HTR-8/SVneo (cell line): ENCODE measurements at regions not wholly inside any gene's neighbourhood (a gene's known extent, or its start where the extent isn't known, plus 50 kb on each side); places are given as distances from the start of the nearest gene placed in this dataset.
A peak's percentile ranks its signal among the peaks of the same experiment; 100 is the strongest.

ENCODE experiments used
- DNase-seq: peaks from one replicate; pipeline ENCODE4 v3.0.0; 2011; ENCODE audit warnings: low spot score, mixed read lengths; ENCODE audit not compliant: insufficient read length
- FAIRE-seq: peaks from 2 replicates; lab custom pipeline; 2011; peaks lifted over from hg19 to GRCh38; lab: Jason Lieb, UNC

DNA sequence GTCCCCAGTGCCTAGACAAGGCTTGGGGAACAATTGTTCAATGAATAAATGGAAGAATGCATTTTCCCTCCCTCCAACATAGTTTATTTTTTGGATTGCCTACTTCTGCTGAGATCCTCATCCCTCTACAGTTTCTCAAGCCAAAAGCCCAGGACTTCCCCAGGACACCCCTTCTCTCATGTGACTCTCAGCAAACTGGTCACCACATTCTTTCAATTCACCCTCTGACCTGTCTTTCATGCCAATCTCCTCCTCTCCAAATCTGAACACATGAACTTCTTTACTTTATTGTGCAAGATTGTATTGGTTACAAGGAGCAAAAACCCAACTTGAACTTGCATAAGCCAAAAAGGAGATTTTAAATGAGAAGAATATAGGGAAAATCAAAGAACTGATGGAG, 103.2 kb upstream of the JUN start:
- DNase-seq (no peak), FAIRE-seq (no peak)

DNA sequence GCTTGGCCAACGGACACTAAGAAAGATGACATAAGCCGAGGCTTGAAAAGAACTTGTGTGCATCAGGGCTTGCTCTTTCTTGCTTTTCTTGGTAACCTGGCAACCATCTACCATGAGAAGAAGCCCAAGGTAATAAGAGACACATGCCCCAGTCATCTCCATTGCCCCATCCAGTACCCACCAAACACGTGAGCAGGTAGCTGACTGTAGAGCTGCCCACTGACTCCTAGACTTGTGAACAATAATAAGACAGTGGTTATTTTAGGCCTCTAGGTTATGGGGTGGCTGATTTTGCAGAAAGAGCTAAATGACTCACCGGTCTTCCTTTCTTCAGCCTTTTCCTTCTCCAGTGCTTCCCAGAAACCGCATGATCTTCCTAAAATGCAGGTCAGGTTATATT, 105.0 kb upstream of the JUN start:
- DNase-seq (no peak), FAIRE-seq (no peak)

- FAIRE-seq = no peak
These were observed 106.3 kb upstream of the JUN start for GRCh38 chr1:58890113-58890512.

DNA sequence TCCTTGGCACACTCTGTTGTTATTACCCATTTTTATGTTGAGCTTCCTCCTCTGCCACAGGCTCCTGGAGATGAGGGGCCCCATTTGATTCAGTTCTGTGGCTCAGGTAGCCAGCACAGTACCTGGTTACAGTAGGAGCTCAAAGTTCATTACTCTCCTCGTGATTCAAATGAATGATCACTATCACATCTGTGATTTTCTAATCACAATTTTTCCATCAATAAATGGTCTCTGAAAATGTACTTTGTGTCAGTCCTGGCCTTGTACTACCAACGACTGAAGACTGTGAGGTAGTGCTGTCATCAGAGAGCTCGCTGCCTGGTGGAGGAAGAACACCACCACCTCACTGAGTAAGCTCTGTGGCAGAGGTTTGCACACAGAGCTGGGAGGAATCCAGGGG, 106.8 kb upstream of the JUN start:
- DNase-seq = no peak
- FAIRE-seq = no peak

More at GRCh38 chr1:58890113-58890512, 106.3 kb upstream of the JUN start:
- DNase-seq = no peak

DNA sequence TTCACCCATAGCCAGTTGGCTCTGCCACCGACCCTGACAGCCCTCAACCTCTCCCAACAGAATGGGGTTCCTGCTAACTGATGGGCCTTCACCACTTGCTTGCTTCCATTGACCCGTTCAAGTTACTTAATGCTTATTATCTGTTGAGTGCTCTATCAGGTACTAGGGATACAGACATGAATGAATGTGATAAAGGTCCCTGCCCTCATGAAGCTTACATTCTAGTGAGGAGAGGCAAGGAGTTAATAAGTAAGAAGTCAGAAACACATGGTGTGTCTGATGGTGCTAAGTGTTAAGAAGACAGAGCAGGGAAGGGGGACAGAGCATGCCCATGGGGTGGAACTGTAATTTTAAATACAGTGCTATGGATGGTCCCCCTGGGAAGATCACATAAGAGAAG, 107.5 kb upstream of the JUN start:
- no peak for FAIRE-seq

DNA sequence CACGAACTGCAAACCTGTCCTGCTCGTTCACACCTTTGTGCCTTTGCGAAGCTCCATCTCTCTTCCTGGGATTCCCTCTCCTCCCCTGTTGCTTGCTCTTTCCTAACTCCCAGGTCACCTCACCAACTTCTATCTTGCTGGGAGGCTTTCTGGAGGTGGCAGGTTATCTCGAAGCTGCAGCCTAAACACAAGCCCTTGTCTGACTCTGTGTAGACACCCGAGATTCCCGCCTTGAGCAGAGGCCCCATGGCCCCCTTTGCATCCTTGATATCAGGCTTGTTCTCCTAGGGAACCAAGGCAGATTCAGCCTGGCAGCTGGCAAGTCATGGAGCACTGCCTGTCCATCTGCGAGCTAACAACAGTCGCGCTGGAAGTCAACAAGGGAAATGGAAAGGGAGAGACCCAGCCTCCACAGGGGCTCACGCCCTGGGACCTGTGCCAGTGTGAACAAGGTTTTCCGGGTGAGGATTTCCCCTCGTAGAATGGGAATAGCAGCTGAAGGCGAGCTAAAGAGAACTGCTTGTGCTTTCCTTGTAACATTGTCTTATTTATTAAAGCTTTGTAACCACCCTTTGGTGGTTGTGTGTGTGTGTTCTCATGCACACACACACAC, 109.5 kb upstream of the JUN start:
- no peak for FAIRE-seq
- no peak for DNase-seq

More for the DNA sequence above, 107.5 kb upstream of the JUN start:
- no peak for DNase-seq

GRCh38 chr1:58895082-58895481, 111.2 kb upstream of the JUN start:
- DNase-seq = no peak
- no peak for FAIRE-seq

DNA sequence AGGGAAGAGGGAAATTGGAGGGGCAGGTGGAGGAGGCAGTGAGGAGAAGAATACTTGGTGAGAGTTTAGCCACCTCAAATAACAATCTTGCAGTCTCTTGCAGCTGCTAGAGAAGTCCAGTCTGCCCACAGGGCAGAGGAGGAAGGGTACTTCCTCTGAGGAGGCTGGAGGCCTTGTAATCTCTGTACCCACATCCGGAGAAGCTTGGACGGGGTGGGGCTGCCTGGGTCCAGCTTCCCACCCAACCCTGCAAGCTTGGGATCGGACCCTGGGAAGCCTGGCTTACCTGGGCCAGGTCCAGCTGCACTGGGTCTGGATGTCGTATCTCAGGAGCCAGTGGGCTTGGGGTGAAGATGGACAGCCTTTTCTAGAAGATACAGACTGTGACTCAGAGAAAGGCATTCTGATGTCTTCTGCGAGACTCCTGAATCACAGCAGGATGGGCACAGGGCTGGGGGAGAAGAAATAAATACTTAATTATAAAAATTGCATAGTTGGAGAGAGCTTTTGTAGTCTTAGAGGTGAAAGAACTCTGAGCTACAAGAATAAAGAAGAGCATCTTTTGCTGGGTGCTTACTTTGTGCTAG, 111.8 kb upstream of the JUN start:
- FAIRE-seq (no peak), DNase-seq (no peak)

- DNase-seq (no peak), FAIRE-seq (no peak)
These were observed 112.7 kb upstream of the JUN start for GRCh38 chr1:58896246-58897183.

GRCh38 chr1:58898739-58899586, 115.1 kb upstream of the JUN start:
- DNase-seq (no peak), FAIRE-seq (no peak)

- DNase-seq = no peak
- no peak for FAIRE-seq
These were observed 115.9 kb upstream of the JUN start for GRCh38 chr1:58899587-58900271.

DNA sequence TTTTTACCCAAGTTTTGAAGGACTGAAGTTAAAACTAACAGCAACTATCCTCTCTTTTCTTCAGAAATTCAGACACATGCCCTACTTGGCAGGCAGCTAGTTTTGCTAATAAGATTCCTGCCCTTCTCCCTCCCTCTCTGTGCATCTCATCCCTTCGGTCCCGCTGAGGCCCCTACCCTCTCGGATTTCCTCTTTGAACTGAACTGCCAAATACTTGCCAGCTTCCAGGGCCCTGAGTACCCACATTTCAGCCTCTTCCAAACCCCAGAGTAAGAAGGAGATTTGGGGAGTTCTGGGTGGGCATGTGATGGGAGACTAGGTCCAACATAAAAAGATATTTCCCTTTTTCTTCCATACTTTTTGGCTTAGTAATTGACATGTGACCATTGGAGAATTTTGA, 116.5 kb upstream of the JUN start:
- FAIRE-seq (no peak), DNase-seq (no peak)

- no peak for FAIRE-seq
- DNase-seq = no peak
These were observed 117.2 kb upstream of the JUN start for GRCh38 chr1:58901008-58901407.

DNA sequence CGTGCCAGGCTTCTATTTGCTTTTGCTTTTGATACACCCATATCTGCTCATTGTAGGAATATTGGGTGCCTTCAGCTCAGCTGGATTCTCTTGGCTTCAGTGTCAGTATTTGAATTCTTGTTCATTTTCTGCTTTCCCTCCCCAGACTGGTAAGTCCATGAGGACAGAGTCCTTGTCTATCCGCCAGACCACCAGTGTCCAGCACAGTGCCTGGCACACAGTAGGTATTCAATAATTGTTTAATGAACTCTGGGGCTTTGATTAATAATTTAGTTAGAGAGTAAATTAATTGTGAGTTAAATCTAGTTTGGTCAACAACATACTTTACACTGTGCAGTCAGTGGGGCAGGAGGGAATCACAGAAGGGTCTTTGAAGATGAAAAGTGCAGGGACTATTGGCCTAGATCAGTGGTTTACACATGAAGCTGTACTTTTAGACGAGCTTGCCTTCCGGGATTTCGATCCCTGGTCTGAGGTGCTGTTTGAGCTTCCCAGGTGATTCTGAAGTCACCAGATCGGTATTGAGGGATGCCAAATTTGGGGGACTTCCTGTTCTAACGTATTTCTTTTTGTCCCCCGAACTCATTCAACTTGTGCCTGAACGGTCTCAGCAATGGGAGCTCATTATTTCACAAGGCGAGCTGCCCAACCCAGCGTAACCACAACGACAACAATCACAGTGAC, 119.1 kb upstream of the JUN start:
- FAIRE-seq (no peak), DNase-seq (no peak)

DNA sequence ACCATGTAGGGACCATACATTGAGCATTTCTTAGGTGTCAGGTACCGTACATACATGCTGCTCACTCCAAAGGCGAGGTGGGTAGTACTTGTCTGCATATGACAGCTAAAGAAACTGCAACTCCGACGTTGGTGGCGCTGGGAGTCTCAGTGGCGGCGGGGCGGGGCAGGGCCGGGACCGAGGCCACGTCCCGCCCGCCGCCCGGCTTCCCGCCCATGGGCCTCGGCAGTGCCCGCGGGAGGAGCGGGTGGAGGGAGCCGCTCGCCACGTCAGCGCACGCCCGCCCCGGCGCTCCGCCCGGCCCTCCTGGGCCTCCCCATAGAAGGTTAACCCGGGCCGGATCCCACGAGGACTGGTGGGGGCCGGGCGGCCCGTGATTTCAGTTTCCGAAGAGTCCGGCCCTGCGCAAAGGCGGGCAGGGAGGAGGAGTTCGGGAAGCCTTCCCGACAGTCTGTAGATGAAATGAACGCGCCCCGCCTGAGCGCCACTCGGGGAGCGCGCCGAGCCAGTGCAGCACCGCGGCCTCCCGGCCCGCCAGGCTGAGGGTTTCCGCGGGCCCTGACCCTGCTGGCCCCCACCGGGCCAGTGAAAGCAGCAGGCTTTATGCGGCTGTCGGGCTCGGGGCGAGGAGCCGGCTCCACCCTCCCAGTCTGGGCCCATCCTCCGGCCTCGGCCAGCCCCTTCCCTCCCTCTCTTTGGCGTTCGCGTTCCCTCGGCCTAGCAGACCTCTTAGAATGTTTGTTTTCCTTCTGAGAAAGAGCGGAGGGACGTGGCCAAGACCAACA, 119.9 kb upstream of the JUN start:
- FAIRE-seq = no peak
- peak; percentile 63 for DNase-seq

GRCh38 chr1:58904299-58905125, 120.7 kb upstream of the JUN start:
- DNase-seq = no peak
- FAIRE-seq = no peak

- FAIRE-seq = no peak
- no peak for DNase-seq
These were observed 121.3 kb upstream of the JUN start for GRCh38 chr1:58905126-58905490.
